ENCODE measurements at regions not wholly inside any gene's neighbourhood (a gene's known extent, or its start where the extent isn't known, plus 50 kb on each side); places are given as distances from the start of the nearest gene placed in this dataset.

DNA sequence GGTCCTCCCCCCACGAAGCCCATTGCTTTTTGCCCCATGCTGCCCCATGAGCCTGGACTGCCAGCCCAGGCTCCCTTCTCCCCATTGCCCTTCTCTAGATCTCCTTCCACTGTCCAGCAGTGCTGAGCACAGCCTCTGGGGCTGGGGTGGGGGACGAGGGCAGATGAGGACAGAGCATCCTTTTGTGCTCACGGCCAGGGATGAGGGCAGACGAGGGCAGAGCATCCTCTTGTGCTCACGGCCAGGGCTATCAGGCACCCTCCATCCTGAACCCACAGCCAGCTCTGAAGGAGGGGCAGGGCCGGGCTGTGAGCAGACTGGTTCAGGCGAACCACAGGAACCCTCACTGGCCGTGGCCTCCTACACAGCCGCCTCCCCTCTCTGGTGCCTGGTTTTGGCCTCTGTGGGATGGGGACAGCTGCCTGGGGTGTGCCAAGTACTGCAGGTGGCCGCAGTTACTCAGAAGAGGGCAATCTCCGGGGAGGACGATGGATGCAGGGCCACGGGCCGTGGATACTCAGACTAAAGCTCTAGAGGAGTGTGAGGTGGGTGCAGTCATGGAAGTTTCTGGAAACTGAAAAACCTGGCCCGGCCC lies 1258.8 kb downstream of the BRD1 start:
- DNase-seq (ENCODE audit: low read depth in 3 of 3): no peak

DNA sequence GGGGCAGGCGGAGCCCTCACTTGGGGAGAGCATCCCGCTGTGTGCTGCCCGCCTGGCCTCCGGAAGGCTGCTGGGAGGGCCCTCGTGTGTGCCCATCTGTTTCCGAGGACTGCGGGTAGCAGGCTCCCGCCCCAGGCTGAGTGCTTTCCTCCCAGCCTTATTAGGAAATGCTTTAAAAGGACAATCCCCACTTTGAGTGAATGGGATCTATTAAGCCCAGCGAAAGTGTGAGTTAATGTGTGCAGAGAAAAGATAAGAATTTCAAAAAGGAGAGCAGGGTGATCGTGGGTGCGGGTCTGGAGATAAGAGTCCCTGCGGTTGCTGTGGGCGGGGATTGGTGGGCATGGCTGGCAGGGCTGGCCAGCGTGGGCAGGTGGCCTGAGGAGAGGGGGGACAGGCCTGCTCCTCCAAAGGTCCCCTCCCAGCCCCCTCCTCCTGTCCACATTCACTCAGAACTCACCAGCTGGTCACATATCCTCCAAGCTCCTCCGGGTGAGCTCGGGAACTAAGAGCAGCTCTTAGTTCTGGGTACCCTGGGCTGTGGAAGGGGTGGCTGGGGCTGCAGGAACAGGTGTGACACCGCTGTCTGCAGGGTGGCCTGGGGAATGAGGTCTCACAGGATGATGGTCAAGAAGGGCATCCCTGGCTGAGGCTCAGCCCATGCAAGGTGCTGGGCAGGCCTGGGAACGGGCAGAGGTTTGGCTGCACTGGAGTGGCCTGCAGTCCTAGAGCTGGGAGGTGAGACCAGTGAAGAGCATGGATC lies 1260.3 kb downstream of the BRD1 start:
- DNase-seq (ENCODE audit: low read depth in 3 of 3): no peak

DNA sequence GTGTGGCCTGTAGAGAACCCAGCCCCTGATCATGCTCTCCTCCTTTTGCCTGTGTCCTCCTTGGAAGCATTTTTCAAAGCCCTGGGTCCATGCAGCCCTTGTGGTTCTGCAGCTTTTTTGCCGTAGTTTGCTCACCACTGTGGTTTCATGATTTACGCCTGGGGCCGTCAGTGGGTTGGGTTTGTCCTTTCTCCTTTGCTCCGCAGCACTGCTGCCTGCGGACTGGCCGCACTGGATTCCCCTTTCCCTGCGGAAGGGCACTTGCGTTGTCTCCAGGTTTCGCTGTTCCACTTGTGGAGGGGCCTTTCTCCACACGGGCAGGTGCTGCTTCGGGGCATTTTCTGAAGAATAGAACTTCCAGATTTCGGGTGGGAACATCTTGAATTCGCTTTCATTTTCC lies 1260.9 kb downstream of the BRD1 start:
- DNase-seq (ENCODE audit: low read depth in 3 of 3): no peak

DNA sequence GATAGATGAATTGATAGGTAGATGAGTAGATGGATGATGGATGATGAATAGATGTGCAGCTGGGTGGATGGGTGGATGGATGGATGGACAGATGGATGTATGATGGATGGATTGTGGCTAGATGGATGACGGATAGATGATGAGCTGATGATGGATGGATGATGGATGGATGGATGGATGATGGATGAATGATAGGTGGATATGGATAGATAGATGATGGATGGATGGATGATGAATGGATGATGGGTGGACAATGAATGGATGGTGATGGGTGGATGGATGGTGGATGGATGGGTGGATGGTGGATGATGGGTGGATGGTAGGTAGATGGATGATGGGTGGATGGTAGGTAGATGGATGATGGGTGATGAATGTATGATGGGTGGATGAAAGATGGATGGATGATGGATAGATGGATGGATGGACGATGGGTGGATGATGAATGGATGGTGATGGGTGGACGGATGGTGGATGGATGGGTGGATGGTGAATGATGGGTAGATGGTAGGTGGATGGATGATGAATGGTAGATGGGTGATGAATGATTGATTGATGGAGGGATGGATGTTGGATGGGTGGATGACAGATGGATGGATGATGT lies 1261.7 kb downstream of the BRD1 start:
- DNase-seq (ENCODE audit: low read depth in 3 of 3): no peak

DNA sequence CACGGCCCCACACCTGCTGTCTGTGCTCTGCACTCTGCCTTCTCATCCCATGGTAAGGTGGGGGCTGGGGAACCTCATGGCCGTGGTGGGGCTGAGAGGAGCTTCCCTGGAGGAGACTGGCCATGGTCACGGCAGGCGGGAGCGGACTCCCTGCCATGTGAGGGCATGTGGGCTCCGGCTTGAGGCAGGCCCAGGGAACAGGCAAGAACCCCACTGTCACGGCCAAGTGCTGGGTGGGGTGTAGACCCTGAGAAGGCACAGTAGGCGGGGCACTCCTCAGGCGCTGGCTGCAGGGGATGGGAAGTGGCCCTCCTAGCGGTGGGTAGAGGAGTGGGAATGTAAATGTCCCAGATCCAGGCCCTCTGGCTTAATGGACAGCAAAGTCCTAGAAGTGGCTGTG lies 1262.7 kb downstream of the BRD1 start:
- DNase-seq (ENCODE audit: low read depth in 3 of 3): no peak

DNA sequence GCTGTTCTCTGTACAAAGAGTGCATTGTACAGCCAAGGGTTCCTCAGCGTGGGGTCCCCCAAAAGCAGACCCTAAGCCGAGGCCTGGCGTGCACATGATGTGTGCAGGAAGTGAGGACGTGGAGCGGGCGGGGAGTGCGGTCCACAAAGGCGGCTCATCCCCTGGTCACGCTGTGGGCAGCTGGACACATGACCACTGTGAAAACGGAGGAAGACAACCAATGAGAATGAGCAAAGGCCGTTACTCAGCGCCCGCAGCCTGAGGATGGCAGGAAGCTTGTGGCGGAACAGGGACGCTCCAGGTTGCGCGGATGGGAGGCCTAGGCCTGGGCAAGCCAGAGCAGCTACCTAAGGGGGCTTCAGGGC lies 1263.7 kb downstream of the BRD1 start:
- DNase-seq (ENCODE audit: low read depth in 3 of 3): no peak

DNA sequence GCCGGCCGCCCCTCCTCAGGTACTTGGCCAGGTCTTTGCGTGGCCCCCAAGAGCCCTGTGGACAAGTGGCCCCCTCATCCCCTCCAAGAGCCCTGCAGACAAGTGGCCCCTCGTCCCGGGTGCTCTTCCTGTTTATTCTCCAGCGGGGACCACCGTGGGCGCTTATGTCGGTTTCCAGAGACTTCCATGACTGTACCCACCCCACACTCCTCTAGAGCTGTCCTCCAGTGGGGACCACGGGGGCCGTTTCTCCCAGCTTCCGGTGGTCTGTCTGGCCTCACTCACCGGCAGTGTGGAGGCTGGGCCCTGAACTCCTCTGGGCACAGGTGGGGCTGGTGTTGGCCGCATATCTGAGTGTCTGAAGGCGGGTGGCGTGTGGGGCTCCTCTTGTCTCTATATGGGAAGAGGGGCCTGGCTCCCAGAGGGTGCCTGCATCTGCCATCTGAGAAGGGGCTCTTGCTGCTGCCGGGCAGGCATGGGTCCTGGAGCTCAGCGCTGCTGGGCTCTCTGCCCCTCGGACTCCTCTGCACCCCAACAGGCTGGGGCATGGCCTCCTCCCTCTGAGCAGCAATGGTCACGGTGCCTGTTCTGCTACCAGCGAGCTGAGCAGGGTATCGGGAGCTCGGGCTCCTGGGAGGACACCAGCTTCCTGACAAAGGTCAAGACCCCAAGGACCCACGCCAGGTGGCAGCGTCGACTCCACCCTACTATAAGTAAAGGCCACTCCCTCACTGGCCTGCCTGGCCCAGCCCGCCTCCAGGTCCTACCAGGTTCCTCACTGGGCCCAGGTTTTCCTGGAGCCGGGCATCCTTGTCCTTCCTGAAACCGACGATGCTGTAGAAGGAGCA lies 1264.3 kb downstream of the BRD1 start:
- no peak for DNase-seq (ENCODE audit: low read depth in 3 of 3)

DNA sequence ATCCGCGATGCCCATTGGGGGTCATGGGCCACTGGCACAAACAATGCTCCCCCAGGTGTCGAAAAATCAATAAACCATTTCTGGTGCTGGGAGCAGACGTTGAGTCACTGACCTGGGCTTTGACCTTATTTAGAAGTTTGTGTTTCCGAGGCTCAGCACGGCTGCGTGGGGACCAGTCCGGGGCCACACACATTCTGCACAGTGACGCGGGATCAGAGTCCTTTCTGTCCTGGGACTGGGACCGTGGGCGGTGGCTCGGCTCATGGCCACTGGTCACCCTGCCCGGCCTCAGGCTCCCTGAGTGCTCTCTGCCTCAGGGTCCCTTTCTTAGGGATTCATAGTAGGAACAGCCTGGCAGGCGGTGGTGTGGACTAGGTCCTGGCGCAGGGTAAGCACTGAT lies 1266.0 kb downstream of the BRD1 start:
- no peak for DNase-seq (ENCODE audit: low read depth in 3 of 3)

DNA sequence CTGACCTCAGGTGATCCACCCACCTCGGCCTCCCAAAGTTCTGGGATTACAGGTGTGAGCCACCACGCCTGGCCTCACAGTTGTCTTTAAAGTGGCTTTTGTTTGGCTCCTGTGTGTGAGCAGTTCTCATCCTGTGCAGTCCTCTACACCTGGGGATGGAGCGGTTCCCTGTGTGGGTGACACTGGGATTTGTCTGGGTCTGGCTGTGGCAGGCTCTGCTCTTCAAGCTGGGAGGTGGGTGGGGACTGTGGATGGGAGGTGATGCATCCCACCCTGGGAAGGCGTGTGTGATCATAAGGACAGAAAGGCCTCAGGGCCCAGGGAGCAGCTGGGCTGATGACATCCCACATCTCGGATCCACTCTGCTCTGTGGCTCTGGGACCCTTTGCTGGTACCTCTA lies 1266.8 kb downstream of the BRD1 start:
- no peak for DNase-seq (ENCODE audit: low read depth in 3 of 3)

DNA sequence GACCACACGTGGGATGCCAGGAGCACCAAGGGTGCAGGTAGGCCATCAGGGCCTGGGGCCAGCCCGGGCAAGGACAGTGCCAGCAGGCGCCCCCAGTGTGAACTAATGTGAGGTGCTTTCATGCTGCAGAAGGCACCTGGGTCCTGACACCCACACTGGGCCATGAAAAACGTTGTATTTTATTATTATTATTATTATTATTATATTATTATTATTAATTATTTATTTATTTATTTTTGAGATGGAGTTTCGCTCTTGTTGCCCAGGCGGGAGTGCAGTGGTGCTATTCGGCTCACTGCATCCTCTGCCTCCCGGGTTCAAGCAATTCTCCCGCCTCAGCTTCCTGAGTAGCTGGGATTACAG lies 1267.3 kb downstream of the BRD1 start:
- DNase-seq (ENCODE audit: low read depth in 3 of 3): no peak

DNA sequence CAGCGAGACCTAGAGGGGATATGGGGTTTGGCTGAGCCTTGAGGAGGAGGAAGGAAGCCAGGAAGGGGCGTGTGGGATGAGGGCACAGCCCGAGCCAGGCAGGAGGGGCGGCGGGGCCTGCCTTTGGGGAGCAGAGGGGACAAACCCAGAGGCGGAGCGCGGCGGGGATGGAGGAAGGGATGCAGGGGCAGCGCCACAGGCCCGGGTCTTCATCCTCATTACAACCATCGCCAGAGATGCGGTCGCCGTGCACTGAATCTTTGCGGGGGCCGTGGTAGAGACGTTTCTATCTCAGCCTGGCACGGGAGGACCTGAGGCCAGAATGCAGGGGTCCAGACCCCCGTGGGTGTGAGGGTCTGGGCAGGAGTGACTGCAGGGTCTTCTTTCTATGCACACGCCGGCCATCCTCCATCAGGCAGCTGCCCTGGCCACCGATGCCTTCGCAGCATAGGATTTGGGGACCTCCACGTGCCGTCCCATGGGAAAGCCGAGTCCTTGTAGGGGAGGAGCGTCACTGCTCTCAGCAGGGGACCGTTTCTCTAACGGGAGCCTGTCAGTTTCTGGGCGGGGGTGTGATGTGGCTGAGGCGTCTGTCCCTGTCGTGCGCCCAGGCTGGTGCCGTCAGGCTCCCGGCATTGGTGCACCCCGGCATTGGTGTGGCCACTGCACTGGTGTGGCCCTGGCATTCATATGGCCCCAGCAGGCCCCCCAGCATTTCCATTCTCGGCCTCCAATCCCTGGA lies 1267.9 kb downstream of the BRD1 start:
- no peak for DNase-seq (ENCODE audit: low read depth in 3 of 3)

DNA sequence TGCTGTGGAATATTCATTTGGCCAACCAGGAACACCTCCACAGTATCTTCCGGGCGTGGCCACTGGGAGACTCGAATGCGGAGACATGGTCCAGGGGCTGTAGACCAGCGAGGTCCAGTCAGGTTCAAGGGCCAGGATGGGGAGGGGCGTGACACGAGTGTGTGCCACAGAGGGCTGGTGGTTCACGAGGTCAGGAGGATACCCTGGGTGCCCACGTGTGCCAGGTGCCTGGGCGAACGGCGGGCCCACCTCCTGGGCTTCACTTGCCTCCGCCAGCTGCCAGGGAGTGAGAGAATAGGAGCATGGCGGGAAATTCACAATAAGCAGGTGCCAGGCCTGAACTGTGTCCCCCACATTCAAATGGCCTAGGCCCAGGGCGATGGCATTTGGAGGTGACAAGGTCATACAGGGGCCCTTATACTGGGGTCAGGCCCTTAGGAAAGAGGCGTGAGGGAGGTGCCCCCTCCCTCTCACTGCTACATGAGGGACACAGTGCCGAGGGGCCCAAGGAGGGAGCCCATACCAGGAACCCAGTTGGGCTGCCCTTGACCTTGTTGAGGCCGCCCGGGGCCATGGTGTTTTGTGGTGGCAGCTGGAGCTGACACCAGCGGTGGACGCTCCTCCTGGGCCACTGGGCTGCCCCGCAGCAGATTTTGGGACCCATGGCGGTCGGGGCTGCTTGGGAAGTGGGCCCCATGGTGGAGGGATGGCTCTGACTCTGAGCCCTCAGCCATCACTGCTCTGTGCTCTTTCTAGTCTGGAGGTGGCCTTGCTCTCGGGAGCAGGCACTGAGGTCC lies 1268.9 kb downstream of the BRD1 start:
- no peak for DNase-seq (ENCODE audit: low read depth in 3 of 3)

DNA sequence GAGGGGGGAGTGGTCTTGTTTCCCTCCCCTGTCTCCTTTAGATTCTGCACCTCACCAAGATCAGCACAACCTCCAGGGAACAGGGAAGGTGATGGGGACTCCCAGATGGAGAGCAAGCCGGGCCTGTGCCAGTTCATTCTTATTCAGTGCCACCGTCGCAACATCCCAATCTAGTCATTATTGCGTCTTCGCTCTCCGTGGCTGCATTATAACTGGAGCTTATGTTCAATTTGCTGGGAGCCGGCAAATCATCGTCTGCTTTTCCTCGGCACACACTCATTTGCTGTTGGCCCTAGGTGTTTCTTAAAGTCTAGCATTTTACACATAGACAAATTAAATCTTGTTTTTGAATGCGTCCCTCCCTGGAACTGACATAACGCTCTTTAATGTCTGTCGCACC lies 1269.7 kb downstream of the BRD1 start:
- DNase-seq (ENCODE audit: low read depth in 3 of 3): no peak

DNA sequence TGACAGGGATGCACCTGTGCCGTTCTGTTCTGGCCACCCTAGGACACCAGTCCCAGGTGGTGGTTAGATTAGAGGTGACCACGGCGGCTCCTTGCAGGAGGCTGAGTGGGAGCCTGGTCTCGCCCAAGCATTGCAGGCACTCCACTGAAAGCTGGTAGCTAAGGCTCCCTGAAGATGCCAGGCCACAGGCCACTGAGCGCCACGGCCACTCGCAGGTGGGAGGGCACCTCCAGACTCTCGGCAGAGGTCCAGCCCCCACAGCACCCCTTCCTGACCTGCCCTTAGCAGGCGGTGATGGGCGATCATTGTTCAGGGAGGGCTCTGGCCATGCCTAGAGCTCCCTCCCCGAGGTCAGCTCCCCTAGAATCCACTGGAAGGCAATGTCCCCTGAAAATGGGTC lies 1270.2 kb downstream of the BRD1 start:
- DNase-seq (ENCODE audit: low read depth in 3 of 3): no peak

DNA sequence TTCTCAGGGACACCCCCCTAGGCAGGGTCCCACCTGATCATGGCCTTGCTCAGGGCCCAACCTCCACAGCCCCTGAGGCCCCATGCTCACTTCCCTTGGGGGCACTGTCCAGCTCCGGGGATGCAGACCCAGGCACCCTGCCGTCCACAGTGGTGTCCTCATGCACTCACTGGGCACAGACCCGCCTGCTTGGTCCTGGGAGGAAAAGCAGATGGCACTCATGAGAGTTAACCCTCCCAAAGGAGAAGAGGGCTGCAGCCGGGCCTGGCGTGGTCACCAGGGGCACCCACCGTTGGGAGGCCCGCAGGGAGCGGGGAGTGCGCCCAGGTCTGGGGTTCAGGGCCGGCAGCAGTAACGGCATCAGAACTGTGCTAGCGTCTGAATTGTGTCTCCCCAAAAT lies 1270.9 kb downstream of the BRD1 start:
- DNase-seq (ENCODE audit: low read depth in 3 of 3): no peak

DNA sequence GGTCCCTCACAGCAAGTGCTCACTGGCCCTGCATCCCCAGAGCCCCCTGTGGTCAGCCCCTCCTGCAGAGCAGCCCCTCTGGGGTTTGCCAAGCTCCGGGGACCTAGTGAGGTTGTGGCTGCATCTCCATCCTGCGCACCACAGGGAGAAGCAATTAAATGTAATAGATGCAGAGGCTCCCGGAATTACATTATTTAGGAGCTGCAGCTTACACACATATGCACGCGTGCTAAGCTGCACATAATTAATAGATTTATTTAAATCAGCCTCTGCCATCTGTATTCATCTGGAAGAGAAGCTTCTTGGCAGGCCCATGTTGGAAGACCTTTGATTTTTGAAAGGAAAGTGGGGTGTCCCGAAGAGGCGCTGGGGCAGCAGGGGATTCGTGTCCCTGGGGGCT lies 1271.5 kb downstream of the BRD1 start:
- DNase-seq (ENCODE audit: low read depth in 3 of 3): no peak

DNA sequence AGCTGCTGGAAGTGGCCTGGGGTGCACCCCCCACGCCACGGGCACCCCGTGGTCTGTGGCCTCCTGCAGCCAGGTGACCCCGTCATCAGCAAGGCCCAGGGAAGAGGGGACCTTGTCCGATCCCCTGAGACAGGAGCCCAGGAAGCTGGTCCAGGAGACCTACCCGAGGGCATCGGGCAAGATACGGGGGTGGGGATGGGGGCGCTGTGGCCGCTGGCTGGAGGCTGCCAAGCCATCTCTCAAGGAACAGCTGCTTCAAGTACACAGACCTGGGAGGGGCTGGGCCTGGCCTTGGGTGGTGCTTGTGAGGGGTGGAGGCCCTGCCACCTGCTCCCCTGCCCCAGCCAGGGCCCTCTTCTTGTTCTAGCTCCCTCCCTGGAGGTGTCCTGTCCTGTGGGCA lies 1272.1 kb downstream of the BRD1 start:
- DNase-seq (ENCODE audit: low read depth in 3 of 3): no peak

DNA sequence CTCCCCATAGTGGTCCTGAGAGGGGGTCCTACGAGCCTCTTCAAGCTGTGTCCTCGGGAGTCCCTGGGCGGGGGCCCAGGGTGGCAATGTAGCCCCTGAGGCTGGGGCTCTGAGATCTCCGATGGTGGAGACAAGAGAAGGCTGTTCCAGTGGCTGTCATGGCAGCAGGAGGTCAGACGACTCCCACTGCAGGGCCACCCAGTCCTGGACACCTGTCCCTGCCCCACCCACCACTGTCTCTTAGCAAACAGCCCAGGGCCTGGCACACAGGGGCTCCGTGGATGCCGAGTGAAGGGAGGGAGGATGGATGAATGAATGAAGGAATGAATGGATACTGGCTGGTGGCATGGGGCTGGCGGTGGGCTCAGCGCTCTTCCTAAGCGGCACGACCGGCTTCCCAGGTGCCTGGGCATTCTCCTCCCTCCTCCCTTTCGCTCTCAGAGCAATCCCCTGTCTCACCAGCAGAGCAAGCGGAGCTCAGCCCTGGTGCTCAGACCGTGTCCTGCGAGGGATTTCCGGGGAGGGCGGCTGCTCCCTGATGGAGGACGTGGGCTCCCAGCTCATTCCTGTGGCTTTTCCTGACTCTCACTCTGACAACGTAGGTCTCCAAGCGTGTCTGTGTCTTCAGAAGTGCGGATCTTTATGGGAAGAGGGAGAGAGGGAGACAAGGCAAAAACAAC lies 1272.6 kb downstream of the BRD1 start:
- no peak for DNase-seq (ENCODE audit: low read depth in 3 of 3)

DNA sequence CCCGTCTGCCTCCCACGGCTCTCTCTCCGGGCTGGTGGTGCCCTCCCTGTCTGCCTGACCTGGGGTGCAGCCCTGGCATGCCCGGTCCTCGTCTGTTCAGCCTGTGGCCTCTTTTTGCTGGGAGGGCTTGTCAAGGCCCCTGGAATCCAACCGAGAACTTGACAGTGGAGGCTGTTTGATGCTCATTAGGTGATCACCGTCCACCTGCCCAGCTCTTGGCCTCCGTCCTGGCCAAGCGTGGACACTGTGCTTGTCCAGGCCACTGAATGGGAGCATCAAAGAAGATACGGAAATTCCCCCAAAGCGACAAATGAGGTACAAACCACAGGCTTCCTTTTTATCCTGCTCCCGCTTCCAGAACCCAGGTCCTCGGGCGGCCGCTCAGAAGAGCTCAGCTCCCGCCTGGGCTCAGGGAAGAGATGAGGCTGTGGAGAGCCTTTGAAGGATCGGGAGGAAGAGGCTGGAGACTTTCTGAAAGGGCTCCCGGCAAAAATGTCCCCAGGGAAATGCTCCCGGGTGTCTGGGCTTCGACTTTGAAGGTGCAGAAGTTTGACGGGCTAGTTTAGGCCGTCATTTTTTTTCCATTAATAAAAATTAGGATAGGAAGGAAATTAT lies 1273.9 kb downstream of the BRD1 start:
- DNase-seq (ENCODE audit: low read depth in 3 of 3): no peak

DNA sequence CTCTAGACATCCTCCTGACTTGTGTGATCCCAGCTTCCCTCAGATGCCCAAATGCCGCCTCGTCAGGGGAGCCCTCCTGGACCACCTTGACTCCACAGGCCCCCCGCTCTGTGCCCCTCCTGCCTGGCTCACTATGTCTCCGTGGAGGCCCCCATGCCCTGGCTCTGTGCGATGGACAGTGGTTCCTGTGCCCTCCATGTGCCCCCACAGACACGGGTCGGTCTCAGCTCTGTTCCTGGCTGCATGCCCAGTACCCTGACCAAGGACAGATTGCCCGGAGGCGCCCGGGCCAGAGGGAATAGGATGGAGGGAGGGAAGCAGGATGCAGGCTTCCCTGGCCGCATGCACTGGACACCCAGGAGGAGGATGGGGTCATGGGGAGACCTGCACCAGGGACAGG lies 1274.6 kb downstream of the BRD1 start:
- DNase-seq (ENCODE audit: low read depth in 3 of 3): no peak
